AG09319 (cell line): ENCODE measurements at regions not wholly inside any gene's neighbourhood (a gene's known extent, or its start where the extent isn't known, plus 50 kb on each side); places are given as distances from the start of the nearest gene placed in this dataset.
A peak's percentile ranks its signal among the peaks of the same experiment; 100 is the strongest.
"Not testable (repeated sequence)": the region's sequence is repeated elsewhere in the genome, so short reads cannot be mapped to it uniquely, and the experiment has no call there.

Experiments used
- DNase-seq: peaks from one replicate; pipeline ENCODE4 v3.0.0-alpha.2; 2010; ENCODE audit warnings: low read depth; ENCODE audit errors: extremely low read depth
- TF ChIP-seq, protein P1 (sequence below): IDR thresholded peaks from 2 replicates; pipeline ENCODE4 v1.5.1; 2011; ENCODE audit warnings: low read depth, mild to moderate bottlenecking, inconsistent platforms, low read length, moderate library complexity

- DNase-seq: no peak
- TF ChIP-seq, protein P1, sequence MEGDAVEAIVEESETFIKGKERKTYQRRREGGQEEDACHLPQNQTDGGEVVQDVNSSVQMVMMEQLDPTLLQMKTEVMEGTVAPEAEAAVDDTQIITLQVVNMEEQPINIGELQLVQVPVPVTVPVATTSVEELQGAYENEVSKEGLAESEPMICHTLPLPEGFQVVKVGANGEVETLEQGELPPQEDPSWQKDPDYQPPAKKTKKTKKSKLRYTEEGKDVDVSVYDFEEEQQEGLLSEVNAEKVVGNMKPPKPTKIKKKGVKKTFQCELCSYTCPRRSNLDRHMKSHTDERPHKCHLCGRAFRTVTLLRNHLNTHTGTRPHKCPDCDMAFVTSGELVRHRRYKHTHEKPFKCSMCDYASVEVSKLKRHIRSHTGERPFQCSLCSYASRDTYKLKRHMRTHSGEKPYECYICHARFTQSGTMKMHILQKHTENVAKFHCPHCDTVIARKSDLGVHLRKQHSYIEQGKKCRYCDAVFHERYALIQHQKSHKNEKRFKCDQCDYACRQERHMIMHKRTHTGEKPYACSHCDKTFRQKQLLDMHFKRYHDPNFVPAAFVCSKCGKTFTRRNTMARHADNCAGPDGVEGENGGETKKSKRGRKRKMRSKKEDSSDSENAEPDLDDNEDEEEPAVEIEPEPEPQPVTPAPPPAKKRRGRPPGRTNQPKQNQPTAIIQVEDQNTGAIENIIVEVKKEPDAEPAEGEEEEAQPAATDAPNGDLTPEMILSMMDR: no peak
These were observed 461.1 kb upstream of the TBL1XR1 start for GRCh38 chr3:177658354-177658753.

GRCh38 chr3:177664380-177665103 lies 467.3 kb upstream of the TBL1XR1 start:
- not testable (repeated sequence) for DNase-seq

DNA sequence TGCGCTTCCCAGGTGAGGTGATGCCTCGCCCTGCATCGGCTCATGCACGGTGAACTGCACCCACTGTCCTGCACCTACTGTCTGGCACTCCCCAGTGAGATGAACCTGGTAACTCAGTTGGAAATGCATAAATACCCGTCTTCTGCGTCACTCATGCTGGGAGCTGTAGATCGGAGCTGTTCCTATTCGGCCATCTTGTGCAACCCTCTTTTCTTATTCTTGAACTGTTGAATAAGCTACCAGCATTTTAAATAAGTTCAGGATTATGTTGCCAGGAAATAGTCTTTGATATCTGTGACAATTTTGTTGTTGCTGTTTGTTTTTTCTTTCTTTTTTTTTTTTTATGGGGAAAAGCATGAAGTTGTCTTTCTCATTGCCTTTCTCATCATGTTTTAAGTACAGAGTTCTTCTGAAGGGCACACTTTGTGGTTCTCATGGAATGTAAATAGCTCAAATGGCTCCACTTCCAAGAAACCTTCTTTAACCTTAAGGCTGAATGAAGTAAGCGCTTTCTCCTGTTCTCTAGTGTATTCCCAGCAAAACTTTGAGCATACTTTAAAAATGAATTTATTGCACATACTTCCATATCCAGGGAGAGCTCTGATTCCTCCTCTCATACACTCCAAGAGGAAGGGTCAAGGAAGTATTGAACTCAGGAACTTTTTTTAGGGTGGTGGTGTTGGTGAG lies 468.0 kb upstream of the TBL1XR1 start:
- TF ChIP-seq, protein P1: no peak
- peak; percentile 40 for DNase-seq

DNA sequence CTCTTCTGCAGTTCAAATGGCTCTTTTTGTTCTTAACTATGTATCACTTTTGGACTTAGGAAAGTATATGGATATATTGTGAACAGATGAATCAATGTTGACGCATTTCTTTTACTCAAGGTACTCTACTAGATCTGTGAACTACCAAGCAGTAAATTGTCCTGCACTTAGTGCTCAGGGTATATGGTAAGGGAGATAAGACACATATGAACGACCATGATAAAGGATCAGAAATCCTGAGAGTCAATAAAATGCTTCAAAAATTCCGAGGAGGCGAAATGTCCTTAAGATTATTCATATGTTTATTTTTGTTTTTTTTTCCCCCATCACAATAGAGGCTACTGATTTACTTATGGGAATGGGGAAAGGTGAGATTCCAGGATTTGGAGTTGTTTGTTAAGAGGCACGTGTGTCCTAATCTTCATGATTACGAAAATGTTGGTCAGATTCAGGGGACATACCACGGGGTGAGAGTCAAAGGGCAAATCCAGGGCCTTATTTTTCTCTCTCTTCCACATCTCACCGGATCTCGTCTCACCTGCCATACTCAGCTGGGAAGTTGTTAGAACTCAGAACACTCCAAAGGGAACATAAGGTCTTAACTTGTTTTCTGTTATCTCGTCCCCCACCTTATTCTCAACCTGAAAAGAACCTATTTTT lies 475.1 kb upstream of the TBL1XR1 start:
- DNase-seq: no peak
- TF ChIP-seq, protein P1: no peak

GRCh38 chr3:177673112-177673914 lies 476.0 kb upstream of the TBL1XR1 start:
- TF ChIP-seq, protein P1: no peak
- peak; percentile 98 for DNase-seq

GRCh38 chr3:177674186-177674585 lies 476.9 kb upstream of the TBL1XR1 start:
- DNase-seq: no peak
- TF ChIP-seq, protein P1: no peak

GRCh38 chr3:177676148-177676547 lies 478.9 kb upstream of the TBL1XR1 start:
- TF ChIP-seq, protein P1: no peak
- no peak for DNase-seq
